HK-2 (cell line): ENCODE measurements at regions not wholly inside any gene's neighbourhood (a gene's known extent, or its start where the extent isn't known, plus 50 kb on each side); places are given as distances from the start of the nearest gene placed in this dataset.
"Not testable (repeated sequence)": the region's sequence is repeated elsewhere in the genome, so short reads cannot be mapped to it uniquely, and the experiment has no call there.

Experiments
- DNase-seq: peaks from one replicate; pipeline ENCODE4 v3.0.0-alpha.2; 2018; ENCODE audit not compliant: unreplicated experiment

GRCh38 chr16:24624102-24624501 is 84.7 kb downstream of the RBBP6 start:
- no peak for DNase-seq

GRCh38 chr16:24626256-24626655 is 86.9 kb downstream of the RBBP6 start:
- no peak for DNase-seq

DNA sequence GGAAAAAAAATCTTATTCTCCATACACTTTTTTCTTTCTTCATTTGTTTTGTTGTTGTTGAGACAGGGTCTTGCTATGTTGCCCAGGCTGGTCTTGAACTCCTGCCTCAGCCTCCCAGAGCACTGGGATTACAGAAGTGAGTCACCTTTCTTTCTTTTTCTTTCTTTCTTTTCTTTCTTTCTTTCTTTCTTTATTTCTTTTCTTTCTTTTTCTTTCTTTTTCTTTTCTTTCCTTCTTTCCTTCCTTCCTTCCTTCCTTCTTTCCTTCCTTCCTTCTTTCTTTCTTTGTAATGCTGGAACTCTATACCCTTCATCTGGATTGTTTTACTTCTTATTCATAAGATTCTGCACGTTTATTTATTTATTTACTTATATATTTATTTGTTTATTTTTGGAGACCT is 94.5 kb upstream of the TNRC6A start:
- no peak for DNase-seq

GRCh38 chr16:24635900-24636610 is 93.4 kb upstream of the TNRC6A start:
- DNase-seq, result peak; percentile 64

DNA sequence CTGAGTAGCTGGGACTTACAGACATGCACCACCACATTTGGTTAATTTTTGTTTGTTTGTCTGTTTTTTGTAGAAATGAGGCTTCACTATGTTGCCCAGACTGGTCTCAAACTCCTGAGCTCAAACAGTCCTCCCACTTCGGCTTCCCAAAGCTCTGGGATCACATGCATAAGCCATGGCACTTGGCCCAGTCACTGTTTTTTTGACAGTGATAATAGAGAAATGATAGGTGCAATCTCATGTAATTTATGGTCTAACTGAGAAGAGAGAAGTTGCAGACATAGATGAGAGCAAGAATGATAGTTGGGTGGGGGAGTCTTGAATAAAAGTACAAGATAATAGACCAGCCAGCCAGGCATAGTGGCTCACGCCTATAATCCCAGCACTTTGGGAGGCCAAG is 89.7 kb upstream of the TNRC6A start:
- no peak for DNase-seq

DNA sequence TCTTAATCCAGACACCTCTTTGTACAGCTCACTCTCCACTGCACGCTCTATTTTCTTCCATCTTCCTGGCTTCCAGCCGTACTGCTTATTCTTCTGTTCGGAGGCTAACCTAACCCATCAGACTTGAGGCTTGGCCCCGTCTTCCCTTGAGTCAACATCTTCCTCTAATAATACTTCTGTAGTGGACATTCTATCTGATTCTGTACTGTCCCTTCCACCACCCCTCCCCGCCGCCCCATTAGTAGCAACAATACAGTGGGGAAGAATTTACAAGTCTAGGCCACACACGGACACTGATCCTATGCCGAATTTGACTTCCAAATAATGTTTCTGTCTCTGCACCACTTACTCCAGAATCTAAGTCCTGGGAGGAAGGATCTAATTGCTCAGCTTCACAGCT is 86.0 kb upstream of the TNRC6A start:
- no peak for DNase-seq

DNA sequence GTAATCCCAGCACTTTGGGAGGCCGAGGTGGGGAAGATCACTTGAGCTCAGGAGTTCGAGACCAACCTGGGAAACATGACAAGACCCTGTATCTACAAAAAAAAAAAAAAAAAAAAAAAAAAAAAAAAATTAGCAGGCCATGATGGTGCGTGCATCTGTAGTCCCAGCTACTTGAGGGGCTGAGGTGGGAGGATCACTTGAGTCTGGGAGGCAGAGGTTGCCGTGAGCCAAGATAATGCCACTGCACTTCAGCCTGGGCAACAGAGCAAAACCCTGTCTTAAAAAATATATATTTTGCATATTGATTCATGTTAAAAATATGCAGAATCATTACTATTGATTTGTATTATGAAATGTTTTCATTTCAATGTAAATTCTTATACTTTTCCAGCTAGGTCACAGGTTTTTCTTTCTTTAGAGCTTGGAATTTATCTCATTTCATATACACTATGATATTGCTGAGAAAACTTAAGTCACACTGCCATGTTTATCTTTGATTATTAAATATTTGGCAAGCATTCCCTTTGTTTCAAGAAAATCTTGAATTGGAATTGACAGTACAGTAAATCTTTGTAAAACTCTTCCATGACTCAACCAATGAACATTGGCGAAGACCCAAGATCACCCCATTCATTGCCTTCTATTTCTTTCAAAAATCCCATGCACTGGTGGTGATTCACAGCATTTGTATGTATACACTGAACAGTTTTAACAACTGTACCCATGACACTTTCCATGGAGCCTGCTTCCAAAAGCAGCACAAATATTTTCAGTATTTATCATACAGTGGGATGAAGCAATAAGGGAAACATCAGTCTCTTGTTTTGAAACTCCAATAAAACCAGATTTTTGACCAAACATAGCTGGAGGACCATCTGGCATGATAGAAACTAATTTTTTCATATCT is 83.5 kb upstream of the TNRC6A start:
- peak; percentile 18 for DNase-seq

- DNase-seq, result no peak
Measured at GRCh38 chr16:24646646-24646995, 82.8 kb upstream of the TNRC6A start.

- DNase-seq, result no peak
Measured at GRCh38 chr16:24652209-24652712, 77.2 kb upstream of the TNRC6A start.

- DNase-seq, result no peak
Measured at GRCh38 chr16:24652803-24653202, 76.6 kb upstream of the TNRC6A start.

DNA sequence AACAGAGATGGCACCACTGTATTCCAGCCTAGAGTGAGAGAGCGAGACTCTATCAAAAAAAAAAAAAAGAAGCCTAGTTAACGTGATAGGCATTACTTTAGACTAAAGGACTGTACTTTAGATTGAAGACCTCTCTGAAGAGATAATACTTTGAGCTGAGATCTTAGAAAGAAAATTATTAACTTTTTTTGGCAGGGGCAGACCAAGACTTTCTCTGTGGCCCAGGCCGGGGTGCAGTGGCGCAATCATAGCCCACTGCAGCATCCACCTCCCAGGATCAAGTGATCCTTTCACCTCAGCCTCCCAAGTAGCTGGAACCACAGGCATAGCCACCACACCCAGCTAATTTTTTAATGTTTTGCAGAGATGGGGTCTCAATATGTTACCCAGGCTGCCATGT is 75.7 kb upstream of the TNRC6A start:
- no peak for DNase-seq

DNA sequence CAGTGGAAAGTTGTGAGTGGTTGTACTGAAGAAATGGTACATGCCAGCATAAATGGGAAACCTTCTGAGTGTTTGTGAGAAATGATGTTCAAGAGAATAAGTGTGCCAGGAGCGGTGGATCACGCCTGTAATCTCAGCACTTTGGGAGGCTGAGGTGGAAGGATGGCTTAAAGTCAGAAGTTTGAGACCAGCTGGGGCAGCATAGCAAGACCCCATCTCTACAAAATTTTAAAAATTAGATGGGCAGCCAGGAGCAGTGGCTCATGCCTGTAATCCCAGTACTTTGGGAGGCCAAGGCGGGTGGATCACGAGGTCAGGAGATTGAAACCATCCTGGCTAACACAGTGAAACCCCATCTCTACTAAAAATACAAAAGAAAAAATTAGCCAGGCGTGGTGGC is 63.5 kb upstream of the TNRC6A start:
- not testable (repeated sequence) for DNase-seq

- DNase-seq, result no peak
Measured at GRCh38 chr16:24667244-24667764, 62.1 kb upstream of the TNRC6A start.

- no peak for DNase-seq
Measured at GRCh38 chr16:24668481-24669061, 60.9 kb upstream of the TNRC6A start.

GRCh38 chr16:24670623-24671454 is 58.6 kb upstream of the TNRC6A start:
- DNase-seq, result peak; percentile 54

DNA sequence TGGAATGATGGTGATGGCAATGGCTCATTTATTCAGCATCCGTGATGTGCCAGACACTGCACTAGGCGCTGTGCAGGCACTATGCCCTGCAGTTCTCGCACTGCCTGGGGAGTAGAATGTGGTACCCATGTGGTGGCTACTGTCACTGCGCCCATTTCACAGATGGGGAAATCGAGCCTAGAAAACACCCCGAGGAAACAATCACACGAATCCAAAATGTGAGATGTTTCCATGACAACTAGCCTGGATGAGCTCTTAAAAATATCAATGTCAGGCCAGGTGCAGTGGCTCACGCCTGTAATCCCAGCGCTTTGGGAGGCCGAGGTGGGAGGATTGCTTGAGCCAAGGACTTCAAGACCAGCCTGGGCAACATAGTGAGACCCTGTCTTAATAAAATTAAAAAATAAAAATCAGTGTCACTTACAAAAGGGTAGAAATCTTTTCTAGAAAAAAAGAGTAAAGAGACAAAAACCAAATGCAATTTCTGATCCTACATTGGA is 57.9 kb upstream of the TNRC6A start:
- DNase-seq, result no peak

GRCh38 chr16:24673155-24673554 is 56.3 kb upstream of the TNRC6A start:
- DNase-seq, result no peak

- no peak for DNase-seq
Measured at GRCh38 chr16:24674877-24675276, 54.6 kb upstream of the TNRC6A start.

- no peak for DNase-seq
Measured at GRCh38 chr16:24677388-24677787, 52.1 kb upstream of the TNRC6A start.
